ENCODE measurements at regions not wholly inside any gene's neighbourhood (a gene's known extent, or its start where the extent isn't known, plus 50 kb on each side); places are given as distances from the start of the nearest gene placed in this dataset.

DNA sequence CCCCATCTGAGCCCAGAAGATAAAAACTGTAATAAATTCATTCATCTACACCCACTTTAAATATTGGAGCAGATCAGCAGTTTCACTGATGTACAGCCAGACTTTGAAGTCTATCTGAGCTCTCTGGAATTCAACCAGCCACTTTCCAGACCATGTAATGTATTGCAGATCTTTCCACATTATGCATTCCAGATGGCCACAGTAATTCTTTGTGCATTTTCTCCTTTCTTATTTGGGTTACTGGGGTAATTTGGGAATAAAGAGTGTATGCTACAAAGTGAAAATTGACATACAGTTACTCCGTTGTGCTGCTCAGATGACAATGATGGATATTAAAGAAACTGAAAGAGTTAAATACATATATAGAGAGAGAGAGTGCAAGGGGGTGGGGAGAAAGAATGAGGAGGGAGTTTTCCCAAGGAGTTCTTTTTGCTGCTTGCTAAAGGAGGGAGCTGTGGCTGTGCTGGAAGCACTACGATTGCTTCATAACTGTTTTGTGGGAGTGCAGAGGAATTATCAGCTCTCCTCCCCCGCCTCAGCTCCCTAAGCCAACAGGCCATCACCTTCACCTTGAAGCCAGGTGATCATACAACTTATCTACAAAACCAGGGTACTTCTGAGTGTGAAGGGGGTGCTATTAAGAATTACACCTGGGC lies 152.8 kb downstream of the GAS1 start:
- no peak for DNase-seq

DNA sequence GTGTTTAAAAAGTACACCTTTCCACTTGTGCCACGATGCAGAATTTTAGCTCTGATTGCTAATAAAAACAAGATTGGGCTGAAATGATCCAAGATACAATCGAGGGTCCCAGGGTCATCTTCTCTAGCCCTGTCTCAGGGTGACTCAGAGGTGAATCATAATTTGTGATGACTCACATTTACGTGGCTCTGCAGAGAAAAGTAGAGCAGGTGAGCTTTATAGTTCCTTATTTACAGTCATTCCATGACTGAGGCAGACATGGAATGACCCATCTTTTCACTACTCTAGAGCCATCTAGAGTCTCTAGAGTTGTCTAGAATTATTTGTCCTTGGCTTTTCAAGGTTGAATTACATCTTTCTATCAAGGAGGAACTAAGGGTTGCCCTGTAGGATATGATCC lies 155.2 kb downstream of the GAS1 start:
- no peak for DNase-seq

- DNase-seq = no peak
Measured at GRCh38 chr9:86790805-86791204, 156.5 kb downstream of the GAS1 start.

DNA sequence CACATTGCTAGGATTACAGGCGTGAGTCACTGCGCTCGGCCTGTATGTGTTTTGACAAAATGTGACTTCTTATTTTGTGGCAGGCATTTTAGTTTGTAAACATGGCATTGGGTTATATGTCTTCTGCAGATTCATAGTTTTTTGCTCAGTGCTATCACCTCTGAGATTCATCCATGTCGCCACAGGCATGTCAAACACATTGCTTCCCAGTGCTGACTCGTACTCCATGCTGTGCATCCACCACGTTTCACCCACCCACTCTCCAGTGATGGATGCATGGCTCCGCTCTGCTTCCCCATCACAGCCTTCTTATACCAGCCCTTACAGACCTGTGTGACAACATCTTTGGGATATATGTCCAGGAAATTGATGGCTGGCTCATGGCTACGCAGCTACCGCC lies 158.8 kb downstream of the GAS1 start:
- DNase-seq = no peak

GRCh38 chr9:86783884-86784283 lies 163.4 kb downstream of the GAS1 start:
- no peak for DNase-seq

GRCh38 chr9:86782831-86783230 lies 164.5 kb downstream of the GAS1 start:
- no peak for DNase-seq

DNA sequence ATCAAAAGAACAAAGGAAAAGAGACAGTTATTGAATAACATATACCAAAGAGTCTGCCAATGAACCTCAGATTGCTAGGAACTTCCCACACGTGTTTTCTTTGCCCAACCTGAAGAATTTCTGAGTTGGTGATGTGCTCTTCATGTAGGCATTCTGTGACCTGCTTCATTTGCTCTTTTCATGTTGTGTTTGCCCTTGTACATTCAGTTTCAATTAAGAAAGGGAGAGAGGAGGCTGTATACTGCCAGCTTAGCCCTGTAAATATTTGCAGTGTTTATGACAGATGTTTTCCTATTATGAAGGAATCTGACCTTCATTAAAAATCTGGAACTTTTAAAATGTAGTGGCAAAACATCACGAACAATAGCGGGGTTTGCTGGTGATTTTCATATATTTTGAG lies 168.5 kb downstream of the GAS1 start:
- DNase-seq = no peak

GRCh38 chr9:86775718-86776117 lies 171.6 kb downstream of the GAS1 start:
- DNase-seq = no peak

- no peak for DNase-seq
Measured at GRCh38 chr9:86774116-86774515, 173.2 kb downstream of the GAS1 start.

DNA sequence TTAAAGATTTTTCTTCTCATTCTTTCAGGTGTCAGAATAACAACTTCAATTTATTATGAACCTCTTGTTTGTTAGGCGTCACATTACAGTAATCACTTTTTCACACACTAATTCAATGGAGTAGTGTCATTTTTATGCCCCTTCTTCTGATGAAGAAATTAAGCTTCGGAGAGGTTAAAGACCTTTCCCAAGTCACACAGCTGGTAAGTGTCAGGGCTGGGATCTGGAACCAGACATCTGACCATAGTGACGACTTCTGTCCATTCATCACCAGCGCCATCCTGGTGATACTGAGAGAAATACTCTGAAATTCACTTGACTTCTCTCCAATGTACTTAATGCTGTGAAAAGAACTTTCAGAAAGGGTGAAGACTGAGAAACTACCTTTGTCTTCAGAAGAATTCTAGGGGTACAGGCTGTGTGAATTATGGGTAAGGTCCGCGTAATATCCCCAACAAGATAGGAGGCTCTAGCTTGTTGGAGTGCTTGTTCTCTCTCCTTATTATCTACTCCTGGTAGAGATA lies 173.8 kb downstream of the GAS1 start:
- DNase-seq = no peak

DNA sequence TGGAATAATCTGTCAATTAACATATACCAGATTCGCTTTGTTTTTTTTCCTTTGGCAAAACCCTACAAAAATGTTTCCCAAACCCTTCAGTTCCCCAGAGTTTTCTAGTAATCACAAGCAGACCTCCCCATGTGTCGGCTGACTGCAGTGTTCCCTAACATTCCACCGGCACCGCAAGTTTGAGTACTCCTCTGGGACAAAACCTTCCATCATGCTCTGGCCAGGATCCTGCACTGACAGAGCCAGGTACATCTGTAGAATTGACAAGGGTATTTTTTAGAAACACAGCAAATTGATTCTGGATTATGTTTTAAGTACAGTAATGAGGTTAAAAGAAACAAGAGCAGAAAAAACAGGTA lies 174.7 kb downstream of the GAS1 start:
- no peak for DNase-seq

DNA sequence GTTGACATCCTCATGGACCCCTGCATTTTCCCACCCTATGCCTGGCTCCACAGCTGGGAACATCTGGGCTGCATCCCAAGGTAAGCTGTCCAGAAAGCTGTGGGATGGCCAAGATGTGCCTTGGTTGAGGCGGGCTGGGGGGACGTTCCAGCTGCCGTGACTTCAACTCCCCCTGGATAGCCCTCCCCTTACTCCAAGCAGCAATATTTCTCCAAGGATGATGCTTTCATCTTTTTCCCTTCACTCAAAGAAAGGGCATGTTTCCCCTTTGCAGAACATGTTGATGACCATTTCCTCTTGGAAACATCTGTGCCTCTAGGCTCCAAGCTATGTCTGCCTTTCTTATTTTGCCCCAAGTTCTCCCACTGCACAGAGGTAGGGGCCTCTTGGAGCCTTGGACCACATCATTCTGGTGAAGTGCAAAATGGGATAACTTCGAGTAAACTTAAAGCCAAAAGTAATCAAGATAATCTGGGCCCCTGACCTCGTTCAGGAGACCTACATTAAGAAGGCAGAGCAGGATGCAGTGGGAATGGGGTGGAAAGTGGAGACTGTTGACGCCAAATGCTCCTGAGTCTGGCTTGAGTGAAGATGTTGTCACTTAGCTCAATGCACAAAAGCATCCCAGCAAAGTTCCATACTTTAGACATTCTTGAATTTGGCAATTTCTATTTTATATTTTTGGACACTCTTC lies 175.2 kb downstream of the GAS1 start:
- DNase-seq = no peak

GRCh38 chr9:86771420-86771819 lies 175.9 kb downstream of the GAS1 start:
- DNase-seq = no peak

- no peak for DNase-seq
Measured at GRCh38 chr9:86768709-86769108, 178.6 kb downstream of the GAS1 start.

DNA sequence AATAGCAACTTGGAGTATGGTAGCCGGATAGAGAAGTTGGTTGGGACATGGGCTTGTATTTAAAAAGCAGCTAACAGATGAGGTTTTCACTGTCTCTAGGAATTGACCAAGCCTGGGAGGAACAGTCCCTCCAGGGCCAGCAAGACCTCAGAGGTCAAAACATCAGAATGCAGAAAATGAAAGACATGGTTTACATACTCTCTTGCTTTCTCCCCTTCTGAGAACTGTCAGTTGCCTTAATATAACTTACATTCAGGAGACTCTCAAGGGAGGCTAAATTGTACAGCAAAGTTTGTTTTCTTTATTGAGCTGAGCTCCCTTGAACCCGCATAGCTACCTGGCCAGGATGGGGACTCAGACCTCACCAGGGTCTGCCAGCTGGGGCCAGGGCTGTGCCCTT lies 179.3 kb downstream of the GAS1 start:
- DNase-seq = no peak

DNA sequence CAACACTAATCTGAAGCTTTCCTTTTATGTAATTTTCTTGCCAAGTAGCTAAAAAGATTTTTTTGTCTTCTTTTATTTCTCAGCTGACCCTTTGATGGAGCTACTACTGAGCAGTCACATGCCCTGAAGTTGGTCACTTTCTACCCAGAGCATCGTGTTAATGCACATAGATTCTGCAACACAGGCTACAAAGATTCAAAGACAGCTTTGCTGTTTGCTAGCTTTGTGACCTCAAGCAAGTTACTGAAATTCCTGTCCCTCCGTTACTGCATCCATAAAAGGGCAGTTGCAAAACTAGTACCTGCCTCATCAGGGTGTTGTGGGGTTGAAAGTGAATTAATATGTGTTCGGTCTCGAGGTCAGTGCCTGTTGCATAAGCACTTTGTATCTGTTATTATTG lies 179.9 kb downstream of the GAS1 start:
- DNase-seq = no peak

DNA sequence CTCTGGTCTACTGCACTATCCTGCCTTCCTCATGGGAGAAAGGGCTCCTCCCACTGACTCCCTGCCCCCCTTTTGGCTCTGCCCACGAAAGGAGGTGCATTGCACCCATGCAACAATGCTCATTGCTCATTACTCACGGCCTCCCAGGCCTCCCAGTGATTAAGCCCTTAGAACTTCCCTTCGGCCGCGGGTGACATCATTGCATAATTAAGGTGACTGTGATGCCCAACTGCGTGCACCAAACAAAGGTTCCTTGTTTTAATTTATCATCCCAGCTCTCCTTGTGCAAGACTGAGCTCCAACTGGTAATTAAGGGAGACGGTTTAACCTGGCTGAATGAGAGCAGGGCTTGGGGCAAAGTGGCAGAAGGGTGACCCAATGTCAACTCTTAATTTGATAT lies 180.4 kb downstream of the GAS1 start:
- DNase-seq = no peak

GRCh38 chr9:86766511-86766910 lies 180.8 kb downstream of the GAS1 start:
- no peak for DNase-seq

- no peak for DNase-seq
Measured at GRCh38 chr9:86765746-86766430, 181.4 kb downstream of the GAS1 start.

DNA sequence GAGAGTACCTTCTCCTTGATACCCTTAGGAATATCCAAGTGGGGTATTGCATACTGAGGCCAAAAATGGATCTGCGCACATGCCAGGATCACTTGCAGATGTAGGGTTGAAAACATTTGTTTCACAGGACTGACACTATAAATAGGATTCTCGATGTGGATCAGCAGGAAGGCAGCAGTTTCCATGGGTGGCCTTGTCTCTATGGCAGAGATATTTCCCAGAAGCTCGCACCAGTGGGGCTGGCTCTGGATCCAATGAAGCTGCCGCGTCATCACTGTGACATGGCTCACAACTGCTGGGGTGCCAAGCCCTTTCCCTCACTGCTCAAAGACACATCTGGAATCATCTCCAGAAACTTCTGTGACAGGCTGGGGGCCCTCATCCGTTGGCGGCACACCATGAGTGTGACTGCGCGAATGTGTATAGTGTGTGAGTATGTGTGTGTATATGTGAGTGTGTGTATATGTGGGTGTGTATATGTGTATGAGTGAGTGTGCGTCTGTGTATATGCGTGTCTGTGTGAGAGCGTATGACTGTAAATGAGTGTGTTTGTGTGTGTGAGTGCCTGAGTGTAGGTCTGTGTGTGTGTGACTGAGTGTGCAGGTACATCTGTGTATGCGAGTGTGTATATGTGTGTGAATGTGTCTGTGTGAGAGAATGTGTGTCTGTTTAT lies 182.5 kb downstream of the GAS1 start:
- no peak for DNase-seq

DNA sequence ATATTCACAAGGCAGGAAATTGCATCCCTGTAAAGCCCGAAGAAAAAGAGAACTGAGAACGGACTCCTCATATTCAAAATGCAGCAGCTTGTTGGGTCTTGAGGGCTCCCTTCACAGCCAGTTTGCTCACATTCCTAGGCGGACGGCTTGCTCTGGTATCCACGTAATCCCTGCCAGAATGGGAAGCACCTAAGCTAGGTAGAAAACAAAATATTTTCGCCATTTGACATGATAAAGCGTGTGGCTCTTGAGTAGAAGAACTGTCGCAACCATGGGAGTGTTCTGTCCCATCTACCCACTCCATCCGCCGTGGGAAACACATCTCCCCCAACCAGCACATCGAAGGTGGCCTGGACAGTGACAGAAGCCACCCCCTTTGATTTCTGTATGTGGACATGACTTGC lies 183.1 kb downstream of the GAS1 start:
- DNase-seq = no peak

DNA sequence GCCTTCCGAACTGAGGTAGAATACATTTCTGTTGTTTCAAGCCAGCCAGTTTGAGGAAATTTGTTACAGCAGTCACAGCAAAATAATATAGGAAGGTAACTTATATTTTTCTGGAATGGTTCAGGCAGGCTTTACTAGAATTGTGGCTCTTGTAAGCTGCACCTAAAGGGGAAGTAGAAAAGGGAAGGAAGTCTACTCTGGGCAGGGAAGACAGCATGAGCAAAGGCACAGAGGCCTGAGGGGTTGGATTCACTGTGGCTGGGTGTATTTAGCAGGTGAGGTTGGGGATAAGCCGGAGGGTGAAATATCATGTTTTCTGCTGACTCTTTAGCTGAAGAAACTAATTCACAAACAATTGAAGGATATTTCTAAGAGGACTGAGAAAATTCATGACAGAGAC lies 183.5 kb downstream of the GAS1 start:
- no peak for DNase-seq

- no peak for DNase-seq
Measured at GRCh38 chr9:86757382-86757720, 190.0 kb downstream of the GAS1 start.

Measured in hippocampal formation (tissue), 2 donors.